ENCODE measurements at regions not wholly inside any gene's neighbourhood (a gene's known extent, or its start where the extent isn't known, plus 50 kb on each side); places are given as distances from the start of the nearest gene placed in this dataset.

DNA sequence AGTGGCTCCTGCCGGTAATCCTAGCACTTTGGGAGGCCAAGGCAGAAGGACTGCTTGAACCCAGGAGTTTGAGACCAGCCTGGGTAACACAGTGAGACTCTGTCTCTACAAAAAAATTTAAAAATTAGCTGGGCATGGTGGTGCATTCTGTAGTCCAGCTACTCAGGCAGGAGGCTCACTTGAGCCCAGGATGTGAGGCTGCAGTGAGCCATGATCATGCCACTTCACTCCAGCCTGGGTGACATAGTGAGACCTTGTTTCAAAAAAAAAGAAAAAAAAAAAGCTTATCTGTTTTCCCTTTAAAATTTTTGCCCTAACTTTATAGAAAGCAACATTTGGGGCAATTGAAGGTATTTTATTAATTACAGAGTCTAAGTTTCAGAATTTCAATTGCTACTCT lies 486.0 kb downstream of the BCAT1 start:
- no peak for DNase-seq

- no peak for DNase-seq
Measured at GRCh38 chr12:24460506-24460905, 488.4 kb downstream of the BCAT1 start.

- DNase-seq: no peak
Measured at GRCh38 chr12:24460099-24460498, 488.8 kb downstream of the BCAT1 start.

- no peak for DNase-seq
Measured at GRCh38 chr12:24455811-24456210, 493.1 kb downstream of the BCAT1 start.

- no peak for DNase-seq
Measured at GRCh38 chr12:24447678-24448077, 498.2 kb upstream of the SOX5 start.

DNA sequence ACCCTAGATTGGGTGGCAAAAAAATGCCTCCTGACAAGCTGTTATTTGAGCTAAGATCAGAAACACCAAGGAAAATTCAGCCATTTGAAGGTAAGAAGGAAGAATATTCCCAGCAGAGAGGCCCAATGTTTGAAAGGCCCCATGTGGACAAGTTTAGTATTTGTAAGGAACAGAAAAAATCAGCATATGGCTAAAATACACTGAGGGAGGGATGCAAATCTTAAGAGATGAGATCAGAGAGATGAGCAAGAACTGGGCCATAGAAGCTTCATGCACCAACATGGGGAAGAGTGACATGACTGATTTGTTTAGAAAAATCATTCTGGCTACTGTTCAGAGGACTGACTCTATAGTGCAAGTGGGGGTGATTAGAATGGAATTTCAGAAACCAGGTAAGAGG lies 496.8 kb upstream of the SOX5 start:
- no peak for DNase-seq

DNA sequence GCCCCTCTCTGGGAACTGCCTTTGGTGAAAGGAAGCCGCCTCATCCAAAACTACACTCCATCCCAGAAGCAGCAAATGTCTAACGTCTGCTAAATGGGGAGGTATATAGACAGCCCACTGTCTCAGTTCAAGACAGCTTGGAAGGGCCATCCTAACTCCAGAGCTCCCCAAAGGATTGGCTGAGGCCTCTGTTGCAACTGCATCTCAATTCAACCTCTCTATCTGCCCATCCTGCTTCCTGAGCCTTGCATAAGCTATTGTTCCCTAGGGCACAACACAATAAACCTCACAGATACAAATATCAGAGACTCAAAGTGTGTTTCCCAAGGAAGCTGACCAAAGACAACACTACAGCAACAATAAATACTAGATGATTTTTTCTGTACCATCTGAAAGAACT lies 495.2 kb upstream of the SOX5 start:
- no peak for DNase-seq

GRCh38 chr12:24441458-24441857 lies 492.0 kb upstream of the SOX5 start:
- no peak for DNase-seq

DNA sequence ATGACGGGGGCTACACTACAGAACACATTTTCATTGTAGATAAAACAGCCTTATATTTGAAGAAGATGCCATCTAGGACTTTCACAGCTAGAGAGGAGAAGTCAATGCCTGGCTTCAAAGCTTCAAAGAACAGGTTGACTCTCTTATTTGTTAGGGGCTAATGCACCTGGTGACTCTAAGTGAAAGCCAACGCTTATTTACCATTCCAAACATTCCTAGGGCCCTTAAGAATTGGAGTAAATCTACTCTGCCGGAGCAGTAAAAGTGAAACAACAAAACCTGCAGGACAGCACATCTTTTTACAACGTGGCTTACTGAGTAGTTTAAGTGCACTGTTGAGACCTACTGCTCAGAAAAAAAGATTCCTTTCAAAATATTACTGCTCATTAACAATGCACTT lies 487.2 kb upstream of the SOX5 start:
- DNase-seq: no peak

DNA sequence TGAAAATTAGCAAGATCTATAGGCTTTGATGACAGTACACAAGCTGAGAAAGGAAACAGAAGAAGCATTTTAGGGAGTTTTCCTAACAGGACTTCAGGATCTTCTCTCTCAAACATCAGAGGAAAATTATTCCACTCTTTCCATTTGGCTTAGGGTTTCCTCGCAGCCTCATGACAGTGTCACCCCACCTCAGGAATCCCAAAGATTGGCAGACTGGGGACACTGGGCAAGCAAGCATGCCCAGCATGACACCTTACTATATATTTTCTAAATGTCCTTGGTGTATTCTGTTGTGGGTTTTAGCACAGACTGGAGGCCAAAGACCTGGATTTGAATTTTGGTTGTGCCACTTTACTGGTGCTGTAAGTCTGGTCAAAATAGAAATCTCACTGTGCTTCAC lies 482.4 kb upstream of the SOX5 start:
- no peak for DNase-seq

- DNase-seq: no peak
Measured at GRCh38 chr12:24427776-24428175, 478.3 kb upstream of the SOX5 start.

GRCh38 chr12:24425601-24425970 lies 476.1 kb upstream of the SOX5 start:
- no peak for DNase-seq

DNA sequence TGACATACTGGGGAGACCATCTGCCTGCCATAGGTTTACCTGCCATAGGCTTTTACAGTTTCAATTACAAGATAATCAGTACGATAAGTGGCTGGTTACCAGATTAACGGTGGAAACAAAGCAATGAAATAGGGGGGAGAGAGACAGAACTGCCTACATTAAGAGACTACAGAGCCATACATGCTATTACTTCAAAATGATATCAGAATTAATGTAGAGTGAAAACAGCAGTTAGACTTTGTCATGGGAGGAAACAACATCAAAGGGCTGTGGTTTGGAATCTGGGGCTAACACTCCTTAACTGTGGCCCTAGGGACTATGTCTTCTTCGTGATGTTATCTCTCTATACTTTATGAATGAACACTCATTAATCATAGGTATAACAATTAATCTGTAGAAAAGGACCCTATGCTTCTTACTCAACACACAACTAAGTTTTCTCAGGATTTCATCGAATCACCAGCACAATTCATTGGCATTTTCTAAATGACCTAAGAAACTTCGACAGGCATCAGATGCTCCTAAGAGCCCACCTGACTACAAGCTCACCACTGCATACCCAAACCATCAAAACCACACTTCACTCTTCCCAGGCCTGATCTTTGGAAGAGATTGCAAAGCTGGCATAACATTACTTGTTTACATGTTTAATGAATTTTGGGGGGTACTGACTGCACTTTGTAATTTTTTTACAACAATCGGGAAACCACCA lies 475.6 kb upstream of the SOX5 start:
- DNase-seq: no peak

DNA sequence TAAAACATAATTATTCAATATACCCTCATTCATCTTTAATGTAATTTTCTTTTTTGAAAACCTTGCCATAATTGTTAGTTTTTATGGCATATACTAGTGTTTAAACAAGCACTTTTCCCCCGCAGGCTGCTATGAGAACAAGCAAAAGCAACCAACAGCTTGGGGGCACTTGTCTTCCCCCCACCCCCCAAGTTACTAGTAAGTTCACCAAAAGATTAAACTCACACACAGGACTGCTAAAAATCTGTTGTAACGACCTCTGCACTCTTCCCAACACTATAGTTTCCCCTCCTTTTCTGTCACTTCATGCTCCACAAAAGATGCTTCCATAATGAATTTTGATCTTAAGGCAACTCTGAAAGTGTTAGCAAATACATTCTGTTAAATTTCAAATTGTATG lies 474.9 kb upstream of the SOX5 start:
- no peak for DNase-seq

- no peak for DNase-seq
Measured at GRCh38 chr12:24423611-24424010, 474.1 kb upstream of the SOX5 start.

- no peak for DNase-seq
Measured at GRCh38 chr12:24421759-24422158, 472.3 kb upstream of the SOX5 start.

DNA sequence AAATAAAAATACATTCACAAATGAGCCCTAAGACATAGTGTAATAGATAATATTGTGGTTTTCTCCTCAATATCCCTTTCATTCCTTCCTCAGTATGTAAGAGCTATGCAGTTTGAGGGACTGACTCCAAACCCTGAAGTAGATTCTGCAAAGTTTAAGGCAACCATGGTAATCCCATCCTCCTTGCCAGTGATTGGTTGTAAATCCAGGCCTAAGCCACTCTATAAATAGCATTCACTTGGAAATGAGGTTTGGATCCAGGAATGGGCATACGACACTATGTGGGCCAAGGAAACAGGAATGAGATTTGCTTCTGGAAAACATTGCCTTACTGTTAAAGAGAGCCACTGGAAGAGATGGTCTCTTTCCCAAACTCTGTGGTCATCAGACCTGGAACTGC lies 468.7 kb upstream of the SOX5 start:
- no peak for DNase-seq

- DNase-seq: no peak
Measured at GRCh38 chr12:24416423-24417109, 467.1 kb upstream of the SOX5 start.

DNA sequence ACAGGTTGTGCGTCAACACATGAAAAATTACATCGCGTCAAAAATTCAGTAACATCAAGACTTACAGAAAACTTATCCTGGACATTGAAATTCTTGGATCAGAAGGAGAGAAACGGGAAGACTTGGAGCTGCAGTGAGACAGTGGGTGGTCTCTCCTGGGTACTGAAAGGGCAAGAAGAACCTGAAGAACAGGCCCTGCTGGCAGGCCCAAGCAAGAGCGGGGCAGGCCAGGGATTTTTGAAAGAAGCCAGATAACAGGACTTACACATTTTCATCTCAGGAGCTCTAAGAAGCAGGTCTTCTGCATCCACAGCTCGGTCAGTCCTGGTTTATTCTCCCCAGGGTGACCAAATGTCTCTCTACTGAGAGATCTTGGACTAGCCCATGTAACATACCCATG lies 466.5 kb upstream of the SOX5 start:
- DNase-seq: no peak

DNA sequence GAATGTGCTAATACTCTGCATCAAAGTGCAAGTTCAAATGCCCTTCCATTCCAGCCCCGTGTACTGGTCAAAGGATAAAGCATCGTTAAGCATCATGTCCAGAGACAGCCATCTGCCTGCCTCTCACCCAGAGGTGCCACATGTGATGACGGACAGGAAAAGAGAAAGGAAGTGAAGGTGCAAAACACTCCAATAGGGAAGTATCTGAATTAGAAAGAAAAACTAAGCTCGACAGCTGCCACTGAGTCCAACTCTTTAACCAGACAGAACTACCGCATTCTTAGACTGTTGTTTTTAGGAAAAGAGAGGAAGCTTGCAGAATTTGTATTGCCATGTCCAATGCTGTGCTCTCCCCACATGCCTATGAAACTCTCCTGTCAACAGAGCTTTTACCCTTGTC lies 465.0 kb upstream of the SOX5 start:
- DNase-seq: no peak

DNA sequence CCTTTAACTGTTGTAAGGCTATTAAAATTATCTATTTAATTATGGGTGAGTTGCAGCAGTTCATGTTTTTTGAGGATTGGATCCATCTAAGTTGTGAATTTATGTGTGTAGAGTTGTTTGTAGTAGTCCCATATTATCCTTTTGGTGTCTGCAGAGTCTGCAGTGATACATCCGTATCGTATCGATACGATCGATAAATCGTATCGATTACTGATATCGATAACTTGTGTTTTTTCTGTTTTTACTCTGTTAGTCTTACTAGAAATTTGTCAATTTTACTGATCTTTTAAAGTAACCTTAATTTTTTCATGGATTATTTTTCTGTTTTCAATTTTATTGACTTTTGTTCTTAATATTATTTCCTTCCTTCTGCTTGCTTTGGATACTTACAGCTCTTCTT lies 462.5 kb upstream of the SOX5 start:
- DNase-seq: no peak

GRCh38 chr12:24409868-24410267 lies 460.4 kb upstream of the SOX5 start:
- DNase-seq: no peak

DNA sequence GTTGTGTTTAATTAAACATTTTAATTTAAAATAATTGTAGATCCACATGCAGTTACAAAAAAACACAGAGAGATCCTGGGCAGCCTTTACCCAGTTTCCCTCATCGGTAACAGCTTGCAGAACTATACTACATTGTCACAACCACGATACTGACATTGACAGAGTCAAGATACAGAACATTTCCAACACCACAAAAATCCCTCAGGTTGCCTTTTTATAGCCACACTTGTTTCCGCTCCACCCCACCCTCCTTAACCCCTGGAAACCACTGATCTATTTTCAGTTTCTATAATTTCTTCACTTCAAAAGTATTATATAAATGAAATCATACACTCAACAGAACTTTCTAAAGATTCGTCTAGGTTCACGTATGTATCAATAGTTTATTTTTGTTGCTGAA lies 458.8 kb upstream of the SOX5 start:
- DNase-seq: no peak

DNA sequence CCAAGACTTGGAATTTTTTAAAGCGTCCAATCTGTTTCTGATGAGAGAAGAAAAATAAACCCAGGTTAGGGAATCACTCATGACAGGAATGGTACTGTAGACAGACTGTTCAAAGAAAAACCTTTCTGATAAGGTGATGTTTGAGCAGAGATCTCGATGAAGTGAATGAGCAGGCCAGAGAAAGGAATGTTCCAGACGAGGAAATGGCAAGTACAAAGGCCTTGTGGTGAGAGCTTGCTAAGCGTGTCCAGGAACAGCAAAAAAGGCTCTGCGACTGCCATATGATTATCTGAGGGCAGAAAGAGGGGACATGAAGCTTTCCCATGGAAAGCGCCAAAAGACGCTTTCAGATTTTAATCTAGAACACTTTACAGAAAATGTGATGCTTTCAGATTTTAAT lies 458.4 kb upstream of the SOX5 start:
- DNase-seq: no peak

Measured in AML-193 (cell line).